ENCODE measurements at regions not wholly inside any gene's neighbourhood (a gene's known extent, or its start where the extent isn't known, plus 50 kb on each side); places are given as distances from the start of the nearest gene placed in this dataset.

- intact Hi-C loops (cut with DNase I): no loop called here
- DNase-seq (no peak), ATAC-seq (no peak)
- no peaks in the 10 kb centered on the region for H3K9me3 ChIP-seq
- H3K27me3 ChIP-seq (ENCODE audit: low read depth): no peaks in the 10 kb centered on the region
- H3K27ac ChIP-seq: no peak overlapping the region
- H3K4me1 ChIP-seq: no peaks in the 10 kb centered on the region
- H3K4me3 ChIP-seq: no peak overlapping the region
- no peaks in the 10 kb centered on the region for H3K36me3 ChIP-seq
- TF ChIP-seq, protein P1, sequence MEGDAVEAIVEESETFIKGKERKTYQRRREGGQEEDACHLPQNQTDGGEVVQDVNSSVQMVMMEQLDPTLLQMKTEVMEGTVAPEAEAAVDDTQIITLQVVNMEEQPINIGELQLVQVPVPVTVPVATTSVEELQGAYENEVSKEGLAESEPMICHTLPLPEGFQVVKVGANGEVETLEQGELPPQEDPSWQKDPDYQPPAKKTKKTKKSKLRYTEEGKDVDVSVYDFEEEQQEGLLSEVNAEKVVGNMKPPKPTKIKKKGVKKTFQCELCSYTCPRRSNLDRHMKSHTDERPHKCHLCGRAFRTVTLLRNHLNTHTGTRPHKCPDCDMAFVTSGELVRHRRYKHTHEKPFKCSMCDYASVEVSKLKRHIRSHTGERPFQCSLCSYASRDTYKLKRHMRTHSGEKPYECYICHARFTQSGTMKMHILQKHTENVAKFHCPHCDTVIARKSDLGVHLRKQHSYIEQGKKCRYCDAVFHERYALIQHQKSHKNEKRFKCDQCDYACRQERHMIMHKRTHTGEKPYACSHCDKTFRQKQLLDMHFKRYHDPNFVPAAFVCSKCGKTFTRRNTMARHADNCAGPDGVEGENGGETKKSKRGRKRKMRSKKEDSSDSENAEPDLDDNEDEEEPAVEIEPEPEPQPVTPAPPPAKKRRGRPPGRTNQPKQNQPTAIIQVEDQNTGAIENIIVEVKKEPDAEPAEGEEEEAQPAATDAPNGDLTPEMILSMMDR (IDR thresholded peaks at IDR 0.05): no peak
Measured at GRCh38 chr7:52091996-52092395, 775.4 kb upstream of the COBL start.

DNA sequence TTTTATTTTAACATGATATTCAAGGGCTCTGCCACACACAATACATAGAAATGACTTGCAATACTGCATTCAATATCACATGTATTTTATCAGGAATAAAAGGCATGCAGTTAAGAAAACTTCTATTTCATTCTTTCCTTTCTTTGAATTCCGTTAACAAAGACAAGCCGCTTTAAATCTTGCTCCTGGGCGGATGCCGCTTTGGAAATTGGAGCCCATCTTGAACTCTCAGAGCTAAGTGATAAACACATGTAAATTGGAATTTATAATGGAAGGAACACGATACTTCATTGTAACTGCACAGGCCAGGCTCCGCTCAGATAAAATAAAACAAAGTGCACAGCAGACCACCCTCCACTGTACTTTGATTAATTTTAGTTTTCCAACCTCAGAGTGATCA is 774.5 kb upstream of the COBL start:
- no peak for DNase-seq
- H3K36me3 ChIP-seq: no peaks in the 10 kb centered on the region
- H3K4me1 ChIP-seq: no peaks in the 10 kb centered on the region
- TF ChIP-seq, protein P1 (IDR thresholded peaks at IDR 0.05): no peak
- no peaks in the 10 kb centered on the region for H3K27me3 ChIP-seq (ENCODE audit: low read depth)
- no peak for ATAC-seq
- H3K27ac ChIP-seq: no peak overlapping the region
- H3K4me3 ChIP-seq: no peak overlapping the region
- intact Hi-C loops (cut with DNase I): no loop called here
- no peaks in the 10 kb centered on the region for H3K9me3 ChIP-seq

DNA sequence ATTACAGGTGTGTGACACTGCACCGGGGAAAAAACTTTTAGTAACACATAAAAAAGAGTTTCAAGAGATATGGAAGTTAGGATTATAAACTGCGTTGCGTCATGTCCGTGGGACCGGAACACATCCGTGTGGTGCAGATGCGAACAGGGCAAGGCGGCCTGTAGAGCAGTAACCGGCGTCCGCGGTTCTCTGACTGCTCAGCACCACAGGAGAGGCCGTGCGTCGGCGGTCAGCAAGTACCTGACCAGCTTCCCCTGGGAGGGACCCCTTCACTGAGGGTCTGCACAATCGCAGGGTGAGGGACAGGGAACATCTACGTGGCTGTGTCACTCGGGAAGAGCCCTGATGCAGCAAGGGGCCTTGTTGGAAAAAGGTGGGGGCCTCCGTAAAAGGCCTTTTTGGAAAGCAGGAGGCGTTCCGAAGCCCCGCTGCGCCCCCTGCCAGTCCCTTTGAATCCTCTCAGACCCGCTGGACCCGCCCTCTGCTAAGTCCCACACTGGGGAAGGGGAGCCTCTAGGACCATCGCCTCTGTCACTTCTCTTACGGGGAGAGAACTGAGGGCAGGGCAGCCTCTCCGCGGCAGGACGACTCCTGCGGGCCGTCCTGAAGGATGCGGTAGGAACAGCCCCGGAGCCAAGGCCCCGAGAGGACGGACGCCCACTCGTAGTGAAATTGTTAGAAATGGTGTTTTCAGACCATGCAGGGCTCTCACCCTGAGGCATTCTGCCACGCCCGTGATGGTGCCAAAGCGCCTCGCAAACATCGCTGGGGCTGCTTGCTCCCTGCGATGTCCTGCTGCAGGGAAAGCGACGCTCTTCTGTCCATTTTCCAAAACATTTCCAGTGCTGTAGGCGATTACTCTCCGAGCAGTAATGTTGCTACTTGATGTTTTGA is 771.6 kb upstream of the COBL start:
- Histone ChIP-seq H3K4me3 (peak overlapping the region; percentile 27), H3K27me3 (ENCODE audit: low read depth) (no peaks in the 10 kb centered on the region), H3K4me1 (no peaks in the 10 kb centered on the region), H3K36me3 (no peaks in the 10 kb centered on the region), H3K9me3 (no peaks in the 10 kb centered on the region), H3K27ac (no peak overlapping the region)
- peak; percentile 23 to 47 for ATAC-seq
- TF ChIP-seq, protein P1 (IDR thresholded peaks at IDR 0.05): no peak
- no peak for DNase-seq
- intact Hi-C loops (cut with DNase I): no loop called here

DNA sequence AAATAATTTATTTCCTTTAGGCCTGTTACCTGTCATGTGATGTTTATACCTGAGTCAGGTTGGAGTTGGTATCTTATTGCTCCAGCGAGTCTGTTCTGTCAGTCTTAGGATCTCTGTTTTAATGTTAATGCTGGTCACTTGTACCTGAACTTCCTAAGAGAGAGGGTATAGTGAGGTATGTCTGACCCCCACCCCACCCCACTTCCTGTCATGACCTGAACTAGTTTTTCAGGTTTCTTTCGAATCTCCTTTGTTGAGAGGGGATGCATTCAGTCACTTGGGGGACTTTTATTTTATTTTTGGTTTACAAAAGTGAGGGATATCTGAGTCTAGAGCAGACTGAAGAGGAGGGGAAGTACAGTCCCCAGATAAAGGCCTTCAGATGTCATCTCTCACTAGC is 769.0 kb upstream of the COBL start:
- intact Hi-C loops (cut with DNase I): no loop called here
- TF ChIP-seq, protein P1 (IDR thresholded peaks at IDR 0.05): no peak
- Histone ChIP-seq H3K9me3 (no peaks in the 10 kb centered on the region), H3K27ac (no peak overlapping the region), H3K4me3 (no peak overlapping the region), H3K36me3 (no peaks in the 10 kb centered on the region), H3K4me1 (no peaks in the 10 kb centered on the region), H3K27me3 (ENCODE audit: low read depth) (no peaks in the 10 kb centered on the region)
- no peak for ATAC-seq
- DNase-seq: no peak

DNA sequence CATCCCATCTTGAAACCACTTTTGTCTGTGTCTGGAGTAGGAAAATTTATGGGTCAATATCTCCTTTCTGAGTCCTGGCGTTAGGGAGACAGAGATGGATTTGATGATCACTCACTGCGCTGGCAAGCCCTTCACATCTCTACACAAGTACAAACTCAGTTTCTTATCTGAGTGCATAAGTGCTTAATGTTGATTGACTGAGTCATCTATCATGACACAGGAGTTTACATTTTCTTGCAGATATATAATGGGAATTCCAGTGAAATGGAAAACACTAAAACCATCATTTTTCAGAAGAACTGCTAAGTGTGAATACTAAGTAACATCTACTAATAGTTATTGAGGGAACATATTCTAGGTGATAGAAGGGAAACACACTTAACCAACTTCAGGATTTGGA is 763.9 kb upstream of the COBL start:
- H3K9me3 ChIP-seq: no peaks in the 10 kb centered on the region
- intact Hi-C loops (cut with DNase I): no loop called here
- no peak for DNase-seq
- TF ChIP-seq, protein P1 (IDR thresholded peaks at IDR 0.05): no peak
- H3K36me3 ChIP-seq: no peaks in the 10 kb centered on the region
- no peak overlapping the region for H3K4me3 ChIP-seq
- H3K27me3 ChIP-seq (ENCODE audit: low read depth): no peaks in the 10 kb centered on the region
- no peaks in the 10 kb centered on the region for H3K4me1 ChIP-seq
- H3K27ac ChIP-seq: no peak overlapping the region
- no peak for ATAC-seq
